Right ventricle myocardium inferior (tissue), 1 donor: ENCODE measurements at regions not wholly inside any gene's neighbourhood (a gene's known extent, or its start where the extent isn't known, plus 50 kb on each side); places are given as distances from the start of the nearest gene placed in this dataset.

Source experiments
- ATAC-seq: fragments of 200-7000 bp; cut with Tn5 transposase; one replicate; pipeline ENCODE4 v1.9.1; 2020; ENCODE audit warnings: mild to moderate bottlenecking, moderate library complexity
- DNase-seq: peaks from one replicate; pipeline ENCODE4 v3.0.0; 2021; ENCODE audit errors: missing footprints
- intact Hi-C: fragments of 100-400 bp; cut with DNase I; formaldehyde crosslinking; loops from one replicate; pipeline ENCODE4 v1.11.0; 2022
- donor health status: DM: no; HTN: yes; CAD: no; lungs with severe emphysema.

GRCh38 chr11:92776676-92777075 is 192.8 kb upstream of the MTNR1B start:
- no peak for DNase-seq
- peak; percentile 83 for ATAC-seq
- intact Hi-C loops: loop anchor here (10.0 kb wide), 1 partner anchor 98 kb away; no protein-coding TSS in a partner anchor

DNA sequence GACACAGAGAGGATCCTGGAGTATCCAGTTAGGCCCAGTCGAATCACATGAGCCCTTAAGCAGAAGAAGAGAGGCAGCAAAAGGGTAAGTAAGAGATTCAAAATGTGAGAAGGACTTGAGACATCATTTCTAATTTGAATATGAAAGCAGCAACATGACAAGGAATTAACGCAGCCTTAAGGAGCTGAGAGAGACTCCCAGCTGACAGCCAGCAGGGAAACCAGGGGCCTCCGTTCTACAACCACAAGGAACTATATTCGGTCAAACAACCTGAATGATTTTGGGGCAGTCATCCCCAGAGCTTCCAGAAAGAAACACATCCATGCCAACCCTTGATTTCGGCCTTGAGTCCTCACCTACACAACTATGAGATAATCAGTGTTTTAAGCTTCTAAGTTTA is 189.7 kb upstream of the MTNR1B start:
- no peak for DNase-seq
- ATAC-seq: no peak
- intact Hi-C loops: loop anchor here (10.0 kb wide), 1 partner anchor 95 kb away; no protein-coding TSS in a partner anchor

GRCh38 chr11:92781151-92781550 is 188.3 kb upstream of the MTNR1B start:
- ATAC-seq (no peak), DNase-seq (no peak)
- intact Hi-C loops: no loop called here

GRCh38 chr11:92782806-92783205 is 186.6 kb upstream of the MTNR1B start:
- no peak for DNase-seq
- intact Hi-C loops: no loop called here
- ATAC-seq: no peak

GRCh38 chr11:92784331-92784730 is 185.1 kb upstream of the MTNR1B start:
- ATAC-seq: no peak
- intact Hi-C loops: no loop called here
- DNase-seq: no peak

GRCh38 chr11:92787638-92788037 is 181.8 kb upstream of the MTNR1B start:
- ATAC-seq (no peak), DNase-seq (no peak)
- intact Hi-C loops: no loop called here

- no peak for DNase-seq
- intact Hi-C loops: no loop called here
- no peak for ATAC-seq
Observed at GRCh38 chr11:92789761-92790160, 179.7 kb upstream of the MTNR1B start.

GRCh38 chr11:92790366-92790765 is 179.1 kb upstream of the MTNR1B start:
- DNase-seq (no peak), ATAC-seq (no peak)
- intact Hi-C loops: no loop called here

- no peak for DNase-seq
- ATAC-seq: no peak
- intact Hi-C loops: no loop called here
Observed at GRCh38 chr11:92790926-92791616, 178.4 kb upstream of the MTNR1B start.

DNA sequence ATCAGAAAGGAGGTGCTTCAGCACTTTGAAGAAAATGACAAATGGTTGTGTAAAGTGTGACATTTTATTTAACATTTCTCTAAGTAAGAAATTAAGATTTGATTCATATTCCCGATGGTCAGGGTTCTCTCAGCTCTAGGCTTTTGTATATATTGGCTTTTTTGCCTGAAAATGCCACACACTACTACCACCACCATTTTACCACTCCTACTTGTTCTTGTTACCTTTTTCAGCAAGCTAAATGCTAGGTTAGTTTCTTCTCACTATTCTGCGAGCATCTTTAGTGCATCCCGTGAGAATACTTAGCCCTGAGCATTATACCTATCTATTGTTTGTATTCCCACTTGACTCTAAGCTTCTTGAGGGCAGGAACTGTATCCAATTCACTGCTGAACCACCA is 177.6 kb upstream of the MTNR1B start:
- intact Hi-C loops: no loop called here
- DNase-seq (no peak), ATAC-seq (no peak)

- DNase-seq (no peak), ATAC-seq (no peak)
- intact Hi-C loops: no loop called here
Observed at GRCh38 chr11:92793189-92793588, 176.3 kb upstream of the MTNR1B start.

DNA sequence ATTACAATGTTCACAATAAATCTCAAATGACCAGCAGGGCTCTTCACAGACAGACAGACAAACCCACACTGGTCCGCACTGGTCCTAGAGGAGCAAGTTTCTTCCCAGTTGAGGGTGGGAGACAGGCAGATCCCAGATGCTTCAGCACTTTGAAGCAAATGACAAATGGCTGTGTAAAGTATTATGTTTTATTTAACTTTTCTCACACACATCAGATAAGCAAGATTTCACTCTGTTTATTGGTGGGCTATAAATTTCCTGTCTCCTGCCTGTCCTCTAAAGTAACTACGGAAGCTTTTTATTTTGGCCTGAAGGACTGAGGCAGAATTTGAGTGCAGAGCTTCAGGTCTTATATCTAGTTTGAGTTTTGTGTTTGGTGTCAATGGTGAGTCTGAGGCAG is 174.7 kb upstream of the MTNR1B start:
- intact Hi-C loops: no loop called here
- ATAC-seq: no peak
- no peak for DNase-seq

DNA sequence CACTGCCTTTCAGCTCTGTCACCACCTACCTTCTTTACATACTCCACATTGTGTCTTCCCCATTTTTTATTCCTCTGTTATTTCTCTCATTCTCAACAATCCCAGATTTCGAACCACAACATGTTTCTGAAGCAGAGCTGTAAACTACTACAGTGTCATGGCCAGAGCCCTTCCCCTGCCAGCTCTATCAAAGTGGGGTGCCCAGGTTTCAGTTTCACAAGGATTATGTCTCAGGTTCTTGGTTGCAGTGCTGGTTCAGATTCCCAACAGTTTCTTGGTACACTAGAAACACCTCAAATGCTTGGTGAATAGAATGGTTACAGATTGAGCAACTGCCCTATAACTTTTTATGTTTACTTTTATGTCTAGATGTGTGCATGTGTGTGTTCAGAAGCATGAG is 172.7 kb upstream of the MTNR1B start:
- no peak for DNase-seq
- ATAC-seq: no peak
- intact Hi-C loops: no loop called here

- ATAC-seq (no peak), DNase-seq (no peak)
- intact Hi-C loops: no loop called here
Observed at GRCh38 chr11:92797874-92798273, 171.6 kb upstream of the MTNR1B start.

- no peak for DNase-seq
- no peak for ATAC-seq
- intact Hi-C loops: no loop called here
Observed at GRCh38 chr11:92801685-92802084, 167.8 kb upstream of the MTNR1B start.

DNA sequence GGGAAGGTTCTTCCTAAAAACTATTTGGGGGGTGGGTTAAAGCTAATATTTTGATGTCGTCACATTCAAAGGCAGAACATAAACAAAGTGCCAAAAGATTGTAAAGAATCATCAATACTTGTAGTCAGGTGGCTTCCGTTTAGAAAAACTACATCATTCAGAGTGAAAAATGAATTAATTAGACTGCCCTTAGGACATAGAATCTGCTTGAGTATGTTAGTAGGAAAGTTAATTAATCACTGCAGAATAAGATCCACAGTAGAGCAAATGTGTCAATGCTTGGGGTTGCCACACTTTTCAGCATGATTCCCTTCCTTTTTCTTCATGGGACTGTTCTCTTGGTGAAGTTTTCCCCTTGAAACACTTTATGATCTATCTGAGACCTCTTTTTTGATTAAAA is 166.8 kb upstream of the MTNR1B start:
- DNase-seq (no peak), ATAC-seq (no peak)
- intact Hi-C loops: no loop called here

DNA sequence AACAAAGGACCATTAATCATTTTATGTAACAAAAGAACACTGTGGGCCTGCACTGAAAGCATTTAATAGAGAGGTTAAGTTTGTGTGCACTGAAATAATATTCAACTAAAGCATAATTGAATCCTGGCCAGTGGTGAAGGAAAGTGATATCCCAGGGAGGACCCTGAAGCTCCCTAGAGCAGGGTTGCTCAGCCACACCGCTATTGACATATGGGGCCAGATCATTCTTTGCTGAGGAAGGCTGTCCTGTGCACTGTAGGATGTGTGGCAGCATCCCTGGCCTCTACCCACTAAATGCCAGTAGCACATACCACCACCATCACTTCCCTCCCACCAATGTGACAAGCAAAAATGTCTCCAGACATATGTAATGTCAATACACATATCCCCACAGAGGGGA is 166.1 kb upstream of the MTNR1B start:
- no peak for ATAC-seq
- DNase-seq: no peak
- intact Hi-C loops: no loop called here

GRCh38 chr11:92804388-92804966 is 165.0 kb upstream of the MTNR1B start:
- intact Hi-C loops: no loop called here
- ATAC-seq: no peak
- no peak for DNase-seq

DNA sequence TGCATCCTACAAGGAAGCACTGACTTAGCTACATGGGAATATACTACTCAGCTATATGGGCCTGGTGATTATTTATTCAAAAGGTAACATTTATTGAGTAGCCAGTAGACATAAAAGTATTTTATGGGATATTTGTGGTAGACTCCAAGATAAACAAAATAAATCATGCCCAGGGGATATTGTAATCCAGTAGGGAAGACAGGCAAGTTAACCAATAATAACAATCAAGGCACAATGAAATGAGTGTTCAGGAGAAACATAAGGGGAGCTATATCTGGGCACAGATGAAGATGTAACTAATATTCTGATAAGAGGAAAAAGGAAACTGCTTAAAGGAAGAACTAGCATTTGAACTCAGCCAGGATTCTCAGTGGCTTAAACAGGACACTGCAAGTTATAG is 161.4 kb upstream of the MTNR1B start:
- DNase-seq (no peak), ATAC-seq (no peak)
- intact Hi-C loops: no loop called here

DNA sequence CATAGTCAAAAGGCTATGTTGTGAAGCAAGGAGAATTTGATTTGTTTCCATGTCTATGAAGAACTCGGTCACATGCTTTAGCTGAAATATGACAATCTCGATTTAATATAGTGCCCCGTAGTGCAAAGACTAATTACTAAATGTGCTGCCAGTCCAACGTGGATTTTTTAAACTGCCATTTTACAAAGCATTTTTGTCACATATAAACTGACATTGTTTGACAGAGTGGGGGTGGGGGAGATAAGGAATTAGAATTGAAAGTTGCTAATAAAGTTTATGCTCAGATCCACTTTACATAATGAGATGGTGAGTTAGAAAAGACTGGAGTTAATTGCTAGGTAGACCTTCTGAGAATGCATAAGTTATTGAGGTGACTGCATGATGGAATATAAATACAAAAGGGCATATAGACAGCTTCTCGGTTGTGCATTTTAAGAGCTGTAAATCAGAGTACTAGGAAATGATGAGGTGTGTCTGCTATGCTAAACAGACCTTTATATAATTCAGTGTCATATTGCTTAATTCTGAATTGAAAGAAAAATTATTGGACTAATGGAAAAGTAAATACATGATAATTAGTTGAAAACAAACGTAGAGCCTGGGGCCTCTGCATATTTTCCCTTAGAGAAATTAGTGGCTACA is 158.9 kb upstream of the MTNR1B start:
- DNase-seq (no peak), ATAC-seq (no peak)
- intact Hi-C loops: no loop called here
